ENCODE measurements at regions not wholly inside any gene's neighbourhood (a gene's known extent, or its start where the extent isn't known, plus 50 kb on each side); places are given as distances from the start of the nearest gene placed in this dataset.

DNA sequence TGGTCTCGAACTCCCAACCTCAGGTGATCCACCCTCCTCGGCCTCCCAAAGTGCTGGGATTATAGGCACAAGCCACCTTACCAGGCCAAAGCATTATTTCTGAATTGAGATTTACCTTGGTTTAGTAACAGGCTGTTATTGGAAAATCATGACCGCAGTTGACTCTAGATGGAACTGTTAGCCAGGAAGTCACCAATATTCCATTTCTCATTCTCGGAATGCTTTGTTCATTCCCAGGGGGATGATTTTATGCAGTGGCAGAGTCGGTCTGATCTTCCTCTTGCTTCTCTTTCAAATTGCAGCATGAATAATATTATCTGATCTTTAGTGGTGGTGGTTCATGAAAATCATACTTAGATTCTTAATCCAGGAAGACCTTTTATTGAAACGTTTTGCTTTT lies 195.5 kb upstream of the MBNL1 start:
- no peak for TF ChIP-seq EZH2 (IDR thresholded peaks at IDR 0.05; ENCODE audit: borderline replicate concordance, low read depth, low read length, severe bottlenecking)
- TF ChIP-seq, protein P1, sequence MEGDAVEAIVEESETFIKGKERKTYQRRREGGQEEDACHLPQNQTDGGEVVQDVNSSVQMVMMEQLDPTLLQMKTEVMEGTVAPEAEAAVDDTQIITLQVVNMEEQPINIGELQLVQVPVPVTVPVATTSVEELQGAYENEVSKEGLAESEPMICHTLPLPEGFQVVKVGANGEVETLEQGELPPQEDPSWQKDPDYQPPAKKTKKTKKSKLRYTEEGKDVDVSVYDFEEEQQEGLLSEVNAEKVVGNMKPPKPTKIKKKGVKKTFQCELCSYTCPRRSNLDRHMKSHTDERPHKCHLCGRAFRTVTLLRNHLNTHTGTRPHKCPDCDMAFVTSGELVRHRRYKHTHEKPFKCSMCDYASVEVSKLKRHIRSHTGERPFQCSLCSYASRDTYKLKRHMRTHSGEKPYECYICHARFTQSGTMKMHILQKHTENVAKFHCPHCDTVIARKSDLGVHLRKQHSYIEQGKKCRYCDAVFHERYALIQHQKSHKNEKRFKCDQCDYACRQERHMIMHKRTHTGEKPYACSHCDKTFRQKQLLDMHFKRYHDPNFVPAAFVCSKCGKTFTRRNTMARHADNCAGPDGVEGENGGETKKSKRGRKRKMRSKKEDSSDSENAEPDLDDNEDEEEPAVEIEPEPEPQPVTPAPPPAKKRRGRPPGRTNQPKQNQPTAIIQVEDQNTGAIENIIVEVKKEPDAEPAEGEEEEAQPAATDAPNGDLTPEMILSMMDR (IDR thresholded peaks at IDR 0.05; ENCODE audit: borderline replicate concordance, extremely low read depth, low read length, poor library complexity, severe bottlenecking), result no peak
- H3K36me3 ChIP-seq (ENCODE audit: insufficient read depth, low read length), result no peaks in the 10 kb centered on the region
- ATAC-seq (ENCODE audit: insufficient read depth, low read depth), result no peak
- H3K79me2 ChIP-seq (ENCODE audit: insufficient read depth, low read length), result no peaks in the 10 kb centered on the region
- no peak overlapping the region for H2AFZ ChIP-seq (ENCODE audit: low read depth, low read length)
- no peak overlapping the region for H3K4me3 ChIP-seq (ENCODE audit: low read depth in 1 of 2, low read length in 2 of 2)
- no peak for DNase-seq
- peaks cover 3% of the 10 kb centered on the region for H3K9me3 ChIP-seq (ENCODE audit: insufficient read depth, low read length, severe bottlenecking)
- no peaks in the 10 kb centered on the region for H3K4me1 ChIP-seq (ENCODE audit: insufficient read depth, low read length)
- H3K4me2 ChIP-seq (ENCODE audit: insufficient read depth, low read length), result no peak overlapping the region
- no peaks in the 10 kb centered on the region for H4K20me1 ChIP-seq (ENCODE audit: insufficient read depth, low read length)
- H3K27ac ChIP-seq (ENCODE audit: low read length), result no peak overlapping the region
- H3K9ac ChIP-seq (ENCODE audit: low read depth, low read length), result no peak overlapping the region
- no peaks in the 10 kb centered on the region for H3K27me3 ChIP-seq (ENCODE audit: insufficient read depth, low read length, poor library complexity)

GRCh38 chr3:152076148-152076547 lies 192.6 kb upstream of the MBNL1 start:
- no peak for ATAC-seq (ENCODE audit: insufficient read depth, low read depth)
- H3K9me3 ChIP-seq (ENCODE audit: insufficient read depth, low read length, severe bottlenecking), result no peaks in the 10 kb centered on the region

DNA sequence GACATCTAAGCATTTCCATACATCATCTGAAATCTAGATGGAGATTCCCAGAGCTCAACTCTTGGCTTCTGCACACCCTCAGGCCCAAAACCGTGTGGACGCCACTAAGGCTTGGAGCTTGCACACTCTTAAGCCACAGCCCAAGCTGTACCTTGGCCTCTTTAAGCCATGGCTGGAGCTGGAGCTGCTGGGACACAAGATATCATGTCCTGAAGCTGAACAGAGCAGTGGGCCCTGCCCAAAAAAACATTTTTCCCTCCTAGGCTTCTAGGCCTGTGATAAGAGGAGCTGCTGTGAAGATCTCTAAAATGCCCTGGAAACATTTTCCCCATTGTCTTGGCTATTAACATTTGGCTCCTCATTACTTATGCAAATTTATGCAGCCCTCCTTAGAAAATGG lies 188.7 kb upstream of the MBNL1 start:
- Histone ChIP-seq H2AFZ (ENCODE audit: low read depth, low read length) (no peak overlapping the region), H3K4me1 (ENCODE audit: insufficient read depth, low read length) (no peaks in the 10 kb centered on the region), H3K36me3 (ENCODE audit: insufficient read depth, low read length) (no peaks in the 10 kb centered on the region), H3K27ac (ENCODE audit: low read length) (no peak overlapping the region), H4K20me1 (ENCODE audit: insufficient read depth, low read length) (no peaks in the 10 kb centered on the region), H3K79me2 (ENCODE audit: insufficient read depth, low read length) (no peaks in the 10 kb centered on the region), H3K4me2 (ENCODE audit: insufficient read depth, low read length) (no peak overlapping the region), H3K27me3 (ENCODE audit: insufficient read depth, low read length, poor library complexity) (no peaks in the 10 kb centered on the region), H3K4me3 (ENCODE audit: low read depth in 1 of 2, low read length in 2 of 2) (no peak overlapping the region), H3K9ac (ENCODE audit: low read depth, low read length) (no peak overlapping the region), H3K9me3 (ENCODE audit: insufficient read depth, low read length, severe bottlenecking) (no peaks in the 10 kb centered on the region)
- ATAC-seq (ENCODE audit: insufficient read depth, low read depth) (no peak), DNase-seq (no peak)
- TF ChIP-seq, protein P1 (IDR thresholded peaks at IDR 0.05; ENCODE audit: borderline replicate concordance, extremely low read depth, low read length, poor library complexity, severe bottlenecking), result no peak
- TF ChIP-seq EZH2 (IDR thresholded peaks at IDR 0.05; ENCODE audit: borderline replicate concordance, low read depth, low read length, severe bottlenecking), result no peak

More at GRCh38 chr3:152076148-152076547, 192.6 kb upstream of the MBNL1 start:
- Histone ChIP-seq H3K36me3 (ENCODE audit: insufficient read depth, low read length) (no peaks in the 10 kb centered on the region), H3K9ac (ENCODE audit: low read depth, low read length) (no peak overlapping the region), H3K4me3 (ENCODE audit: low read depth in 1 of 2, low read length in 2 of 2) (no peak overlapping the region), H4K20me1 (ENCODE audit: insufficient read depth, low read length) (no peaks in the 10 kb centered on the region), H3K79me2 (ENCODE audit: insufficient read depth, low read length) (no peaks in the 10 kb centered on the region), H3K27me3 (ENCODE audit: insufficient read depth, low read length, poor library complexity) (no peaks in the 10 kb centered on the region), H3K4me1 (ENCODE audit: insufficient read depth, low read length) (no peaks in the 10 kb centered on the region), H2AFZ (ENCODE audit: low read depth, low read length) (no peak overlapping the region), H3K4me2 (ENCODE audit: insufficient read depth, low read length) (no peak overlapping the region), H3K27ac (ENCODE audit: low read length) (no peak overlapping the region)
- no peak for TF ChIP-seq EZH2 (IDR thresholded peaks at IDR 0.05; ENCODE audit: borderline replicate concordance, low read depth, low read length, severe bottlenecking)
- TF ChIP-seq, protein P1 (IDR thresholded peaks at IDR 0.05; ENCODE audit: borderline replicate concordance, extremely low read depth, low read length, poor library complexity, severe bottlenecking), result no peak
- DNase-seq, result no peak

DNA sequence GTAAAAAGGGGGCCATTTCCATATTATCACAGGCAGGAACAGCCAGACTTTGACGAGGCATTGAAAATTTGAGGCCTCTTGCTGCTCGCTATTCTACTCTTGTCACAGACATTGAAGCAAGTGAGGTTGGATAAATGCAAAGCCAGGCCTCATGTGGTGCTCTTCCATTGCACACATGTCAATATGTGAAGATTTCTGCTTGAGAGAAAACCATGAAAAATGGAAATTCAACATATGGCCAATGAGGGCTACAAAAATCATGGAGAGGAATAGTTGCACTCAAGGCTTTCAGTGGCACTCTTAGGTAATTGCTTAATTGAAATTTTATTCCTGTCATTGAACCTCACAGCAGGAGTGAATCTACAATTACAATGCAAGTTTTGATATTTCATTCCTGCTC lies 185.6 kb upstream of the MBNL1 start:
- Histone ChIP-seq H3K4me2 (ENCODE audit: insufficient read depth, low read length) (no peak overlapping the region), H3K9ac (ENCODE audit: low read depth, low read length) (no peak overlapping the region), H3K4me3 (ENCODE audit: low read depth in 1 of 2, low read length in 2 of 2) (no peak overlapping the region), H3K79me2 (ENCODE audit: insufficient read depth, low read length) (no peaks in the 10 kb centered on the region), H3K36me3 (ENCODE audit: insufficient read depth, low read length) (no peaks in the 10 kb centered on the region), H3K9me3 (ENCODE audit: insufficient read depth, low read length, severe bottlenecking) (no peaks in the 10 kb centered on the region), H3K4me1 (ENCODE audit: insufficient read depth, low read length) (no peaks in the 10 kb centered on the region), H3K27me3 (ENCODE audit: insufficient read depth, low read length, poor library complexity) (no peaks in the 10 kb centered on the region), H2AFZ (ENCODE audit: low read depth, low read length) (no peak overlapping the region), H3K27ac (ENCODE audit: low read length) (no peak overlapping the region), H4K20me1 (ENCODE audit: insufficient read depth, low read length) (no peaks in the 10 kb centered on the region)
- DNase-seq, result no peak
- no peak for ATAC-seq (ENCODE audit: insufficient read depth, low read depth)
- TF ChIP-seq EZH2 (IDR thresholded peaks at IDR 0.05; ENCODE audit: borderline replicate concordance, low read depth, low read length, severe bottlenecking), result no peak
- TF ChIP-seq, protein P1 (IDR thresholded peaks at IDR 0.05; ENCODE audit: borderline replicate concordance, extremely low read depth, low read length, poor library complexity, severe bottlenecking), result no peak

All from DND-41 (cell line).